Ishikawa (cell line): ENCODE measurements at regions not wholly inside any gene's neighbourhood (a gene's known extent, or its start where the extent isn't known, plus 50 kb on each side); places are given as distances from the start of the nearest gene placed in this dataset.

ENCODE experiments used
- EGR1 ChIP-seq: IDR thresholded peaks from 2 replicates; pipeline ENCODE4 v1.6.1; 2012
- RAD21 ChIP-seq: IDR thresholded peaks from 2 replicates; pipeline ENCODE4 v1.6.1; 2012; ENCODE audit warnings: low read depth
- TEAD4 ChIP-seq: IDR thresholded peaks from 2 replicates; pipeline ENCODE4 v1.6.1; 2012
- YY1 ChIP-seq: IDR thresholded peaks from 2 replicates; pipeline ENCODE4 v1.6.1; 2012; ENCODE audit warnings: low read depth
- TF ChIP-seq, protein P1 (sequence below): IDR thresholded peaks from 2 replicates; pipeline ENCODE4 v1.6.1; 2012; ENCODE audit warnings: low read depth, mild to moderate bottlenecking
- TF ChIP-seq, protein P2 (sequence below): IDR thresholded peaks from 2 replicates; pipeline ENCODE4 v1.6.1; 2012

GRCh38 chr5:155735388-155735787 lies 591.6 kb upstream of the SGCD start:
- TF ChIP-seq, protein P1, sequence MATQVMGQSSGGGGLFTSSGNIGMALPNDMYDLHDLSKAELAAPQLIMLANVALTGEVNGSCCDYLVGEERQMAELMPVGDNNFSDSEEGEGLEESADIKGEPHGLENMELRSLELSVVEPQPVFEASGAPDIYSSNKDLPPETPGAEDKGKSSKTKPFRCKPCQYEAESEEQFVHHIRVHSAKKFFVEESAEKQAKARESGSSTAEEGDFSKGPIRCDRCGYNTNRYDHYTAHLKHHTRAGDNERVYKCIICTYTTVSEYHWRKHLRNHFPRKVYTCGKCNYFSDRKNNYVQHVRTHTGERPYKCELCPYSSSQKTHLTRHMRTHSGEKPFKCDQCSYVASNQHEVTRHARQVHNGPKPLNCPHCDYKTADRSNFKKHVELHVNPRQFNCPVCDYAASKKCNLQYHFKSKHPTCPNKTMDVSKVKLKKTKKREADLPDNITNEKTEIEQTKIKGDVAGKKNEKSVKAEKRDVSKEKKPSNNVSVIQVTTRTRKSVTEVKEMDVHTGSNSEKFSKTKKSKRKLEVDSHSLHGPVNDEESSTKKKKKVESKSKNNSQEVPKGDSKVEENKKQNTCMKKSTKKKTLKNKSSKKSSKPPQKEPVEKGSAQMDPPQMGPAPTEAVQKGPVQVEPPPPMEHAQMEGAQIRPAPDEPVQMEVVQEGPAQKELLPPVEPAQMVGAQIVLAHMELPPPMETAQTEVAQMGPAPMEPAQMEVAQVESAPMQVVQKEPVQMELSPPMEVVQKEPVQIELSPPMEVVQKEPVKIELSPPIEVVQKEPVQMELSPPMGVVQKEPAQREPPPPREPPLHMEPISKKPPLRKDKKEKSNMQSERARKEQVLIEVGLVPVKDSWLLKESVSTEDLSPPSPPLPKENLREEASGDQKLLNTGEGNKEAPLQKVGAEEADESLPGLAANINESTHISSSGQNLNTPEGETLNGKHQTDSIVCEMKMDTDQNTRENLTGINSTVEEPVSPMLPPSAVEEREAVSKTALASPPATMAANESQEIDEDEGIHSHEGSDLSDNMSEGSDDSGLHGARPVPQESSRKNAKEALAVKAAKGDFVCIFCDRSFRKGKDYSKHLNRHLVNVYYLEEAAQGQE: no peak
- TF ChIP-seq EGR1 (no peak), YY1 (no peak), TEAD4 (no peak), RAD21 (no peak)
- TF ChIP-seq, protein P2, sequence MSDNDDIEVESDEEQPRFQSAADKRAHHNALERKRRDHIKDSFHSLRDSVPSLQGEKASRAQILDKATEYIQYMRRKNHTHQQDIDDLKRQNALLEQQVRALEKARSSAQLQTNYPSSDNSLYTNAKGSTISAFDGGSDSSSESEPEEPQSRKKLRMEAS: no peak
